ENCODE measurements at regions not wholly inside any gene's neighbourhood (a gene's known extent, or its start where the extent isn't known, plus 50 kb on each side); places are given as distances from the start of the nearest gene placed in this dataset.

GRCh38 chr10:3573498-3573897, 211.5 kb downstream of the KLF6 start:
- TF ChIP-seq EZH2 (IDR thresholded peaks at IDR 0.05): no peak
- no peak for TF ChIP-seq POLR2AphosphoS5 (IDR thresholded peaks at IDR 0.05; ENCODE audit: borderline replicate concordance, low read depth, low read length)
